Glutamatergic neuron (in vitro differentiated cells): ENCODE measurements at regions not wholly inside any gene's neighbourhood (a gene's known extent, or its start where the extent isn't known, plus 50 kb on each side); places are given as distances from the start of the nearest gene placed in this dataset.

Source experiments
- DNase-seq: peaks from one replicate; pipeline ENCODE4 v3.0.0; 2022
- H3K27ac Mint-ChIP-seq: one replicate; pipeline ENCODE4 v1.8.0; 2020; ENCODE audit warnings: mild to moderate bottlenecking, mixed read lengths, inconsistent platforms; ENCODE audit not compliant: unreplicated experiment
- H3K27me3 Mint-ChIP-seq: one replicate; pipeline ENCODE4 v1.8.0; 2020; ENCODE audit warnings: mild to moderate bottlenecking, moderate library complexity, mixed read lengths, inconsistent platforms; ENCODE audit not compliant: unreplicated experiment
- H3K36me3 Mint-ChIP-seq: one replicate; pipeline ENCODE4 v1.8.0; 2020; ENCODE audit warnings: mild to moderate bottlenecking, mixed read lengths, inconsistent platforms; ENCODE audit not compliant: unreplicated experiment
- H3K4me1 Mint-ChIP-seq: one replicate; pipeline ENCODE4 v1.8.0; 2020; ENCODE audit warnings: mild to moderate bottlenecking, low read depth, mixed read lengths, inconsistent platforms; ENCODE audit not compliant: unreplicated experiment
- H3K4me3 Mint-ChIP-seq: one replicate; pipeline ENCODE4 v1.8.0; 2020; ENCODE audit warnings: mild to moderate bottlenecking, mixed read lengths, inconsistent platforms; ENCODE audit not compliant: unreplicated experiment
- H3K9me3 Mint-ChIP-seq: one replicate; pipeline ENCODE4 v1.8.0; 2020; ENCODE audit warnings: mild to moderate bottlenecking, moderate library complexity, mixed read lengths, inconsistent platforms; ENCODE audit not compliant: unreplicated experiment
- CTCF ChIP-seq: fragments of 200-600 bp; sonication (generic); IDR thresholded peaks from one replicate; pipeline ENCODE4 v1.5.0; 2021; ENCODE audit not compliant: partially characterized antibody, unreplicated experiment

GRCh38 chr4:32254216-32254615, 1534.0 kb downstream of the PCDH7 start:
- H3K9me3 Mint-ChIP-seq, result no peaks in the 10 kb centered on the region
- DNase-seq, result no peak
- peaks cover 1% of the 10 kb centered on the region for H3K4me1 Mint-ChIP-seq
- H3K27me3 Mint-ChIP-seq, result no peaks in the 10 kb centered on the region
- no peak overlapping the region for H3K27ac Mint-ChIP-seq
- no peak overlapping the region for H3K4me3 Mint-ChIP-seq
- H3K36me3 Mint-ChIP-seq, result no peaks in the 10 kb centered on the region
- no peak for TF ChIP-seq CTCF

GRCh38 chr4:32258986-32259385, 1538.8 kb downstream of the PCDH7 start:
- Mint-ChIP-seq H3K4me3 (no peak overlapping the region), H3K4me1 (peaks cover 1% of the 10 kb centered on the region), H3K27me3 (no peaks in the 10 kb centered on the region), H3K9me3 (no peaks in the 10 kb centered on the region), H3K27ac (no peak overlapping the region), H3K36me3 (no peaks in the 10 kb centered on the region)
- no peak for TF ChIP-seq CTCF
- no peak for DNase-seq

- H3K4me3 Mint-ChIP-seq, result no peak overlapping the region
- no peak for DNase-seq
- H3K27ac Mint-ChIP-seq, result no peak overlapping the region
- TF ChIP-seq CTCF, result no peak
- no peaks in the 10 kb centered on the region for H3K4me1 Mint-ChIP-seq
- H3K9me3 Mint-ChIP-seq, result no peaks in the 10 kb centered on the region
- H3K27me3 Mint-ChIP-seq, result no peaks in the 10 kb centered on the region
- no peaks in the 10 kb centered on the region for H3K36me3 Mint-ChIP-seq
Measured at GRCh38 chr4:32261196-32261595, 1541.0 kb downstream of the PCDH7 start.

- no peak overlapping the region for H3K4me3 Mint-ChIP-seq
- no peaks in the 10 kb centered on the region for H3K4me1 Mint-ChIP-seq
- no peak overlapping the region for H3K27ac Mint-ChIP-seq
- no peak for TF ChIP-seq CTCF
- H3K9me3 Mint-ChIP-seq, result peaks cover 1% of the 10 kb centered on the region
- H3K36me3 Mint-ChIP-seq, result no peaks in the 10 kb centered on the region
- DNase-seq, result no peak
- H3K27me3 Mint-ChIP-seq, result no peaks in the 10 kb centered on the region
Measured at GRCh38 chr4:32268863-32269262, 1548.7 kb downstream of the PCDH7 start.

- H3K27me3 Mint-ChIP-seq, result no peaks in the 10 kb centered on the region
- H3K36me3 Mint-ChIP-seq, result no peaks in the 10 kb centered on the region
- H3K9me3 Mint-ChIP-seq, result no peaks in the 10 kb centered on the region
- no peak overlapping the region for H3K27ac Mint-ChIP-seq
- no peak for DNase-seq
- H3K4me3 Mint-ChIP-seq, result no peak overlapping the region
- no peaks in the 10 kb centered on the region for H3K4me1 Mint-ChIP-seq
- no peak for TF ChIP-seq CTCF
Measured at GRCh38 chr4:32290102-32290501, 1569.9 kb downstream of the PCDH7 start.
